ENCODE measurements at regions not wholly inside any gene's neighbourhood (a gene's known extent, or its start where the extent isn't known, plus 50 kb on each side); places are given as distances from the start of the nearest gene placed in this dataset.

DNA sequence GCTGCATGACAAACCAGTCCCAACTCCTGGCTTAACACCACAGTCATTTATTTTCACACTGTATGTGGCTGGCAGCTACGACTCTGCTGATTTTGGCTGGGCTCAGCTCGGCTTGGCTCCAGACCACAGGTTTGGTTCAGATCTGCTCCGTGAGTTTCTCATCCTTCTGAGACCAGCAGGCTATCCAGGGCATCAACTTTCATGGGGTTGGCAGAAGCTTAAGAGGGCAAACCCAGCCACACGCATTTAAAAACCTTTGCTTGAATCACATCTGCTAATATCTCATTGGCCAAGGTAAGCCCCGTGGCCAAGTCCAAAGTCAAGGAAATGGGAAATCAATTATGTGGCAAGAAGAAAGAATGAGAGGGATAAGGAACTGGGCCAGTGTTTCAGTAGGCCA lies 574.2 kb downstream of the MATN1 start:
- TF ChIP-seq, protein P1, sequence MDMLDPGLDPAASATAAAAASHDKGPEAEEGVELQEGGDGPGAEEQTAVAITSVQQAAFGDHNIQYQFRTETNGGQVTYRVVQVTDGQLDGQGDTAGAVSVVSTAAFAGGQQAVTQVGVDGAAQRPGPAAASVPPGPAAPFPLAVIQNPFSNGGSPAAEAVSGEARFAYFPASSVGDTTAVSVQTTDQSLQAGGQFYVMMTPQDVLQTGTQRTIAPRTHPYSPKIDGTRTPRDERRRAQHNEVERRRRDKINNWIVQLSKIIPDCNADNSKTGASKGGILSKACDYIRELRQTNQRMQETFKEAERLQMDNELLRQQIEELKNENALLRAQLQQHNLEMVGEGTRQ (IDR thresholded peaks at IDR 0.05; ENCODE audit: borderline replicate concordance, low read depth, low read length) = no peak
- TF ChIP-seq, protein P2, sequence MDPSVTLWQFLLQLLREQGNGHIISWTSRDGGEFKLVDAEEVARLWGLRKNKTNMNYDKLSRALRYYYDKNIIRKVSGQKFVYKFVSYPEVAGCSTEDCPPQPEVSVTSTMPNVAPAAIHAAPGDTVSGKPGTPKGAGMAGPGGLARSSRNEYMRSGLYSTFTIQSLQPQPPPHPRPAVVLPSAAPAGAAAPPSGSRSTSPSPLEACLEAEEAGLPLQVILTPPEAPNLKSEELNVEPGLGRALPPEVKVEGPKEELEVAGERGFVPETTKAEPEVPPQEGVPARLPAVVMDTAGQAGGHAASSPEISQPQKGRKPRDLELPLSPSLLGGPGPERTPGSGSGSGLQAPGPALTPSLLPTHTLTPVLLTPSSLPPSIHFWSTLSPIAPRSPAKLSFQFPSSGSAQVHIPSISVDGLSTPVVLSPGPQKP (IDR thresholded peaks at IDR 0.05; ENCODE audit: low read depth, low read length) = no peak
- TF ChIP-seq, protein P3, sequence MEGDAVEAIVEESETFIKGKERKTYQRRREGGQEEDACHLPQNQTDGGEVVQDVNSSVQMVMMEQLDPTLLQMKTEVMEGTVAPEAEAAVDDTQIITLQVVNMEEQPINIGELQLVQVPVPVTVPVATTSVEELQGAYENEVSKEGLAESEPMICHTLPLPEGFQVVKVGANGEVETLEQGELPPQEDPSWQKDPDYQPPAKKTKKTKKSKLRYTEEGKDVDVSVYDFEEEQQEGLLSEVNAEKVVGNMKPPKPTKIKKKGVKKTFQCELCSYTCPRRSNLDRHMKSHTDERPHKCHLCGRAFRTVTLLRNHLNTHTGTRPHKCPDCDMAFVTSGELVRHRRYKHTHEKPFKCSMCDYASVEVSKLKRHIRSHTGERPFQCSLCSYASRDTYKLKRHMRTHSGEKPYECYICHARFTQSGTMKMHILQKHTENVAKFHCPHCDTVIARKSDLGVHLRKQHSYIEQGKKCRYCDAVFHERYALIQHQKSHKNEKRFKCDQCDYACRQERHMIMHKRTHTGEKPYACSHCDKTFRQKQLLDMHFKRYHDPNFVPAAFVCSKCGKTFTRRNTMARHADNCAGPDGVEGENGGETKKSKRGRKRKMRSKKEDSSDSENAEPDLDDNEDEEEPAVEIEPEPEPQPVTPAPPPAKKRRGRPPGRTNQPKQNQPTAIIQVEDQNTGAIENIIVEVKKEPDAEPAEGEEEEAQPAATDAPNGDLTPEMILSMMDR (IDR thresholded peaks at IDR 0.05 in 2 of 3, conservative IDR thresholded peaks at IDR 0.05 in 1 of 3; ENCODE audit: control insufficient read depth in 2 of 3, extremely low read depth in 1 of 3, insufficient read depth in 1 of 3, low read depth in 3 of 3, low read length in 3 of 3) = no peak
- TF ChIP-seq, protein P4, sequence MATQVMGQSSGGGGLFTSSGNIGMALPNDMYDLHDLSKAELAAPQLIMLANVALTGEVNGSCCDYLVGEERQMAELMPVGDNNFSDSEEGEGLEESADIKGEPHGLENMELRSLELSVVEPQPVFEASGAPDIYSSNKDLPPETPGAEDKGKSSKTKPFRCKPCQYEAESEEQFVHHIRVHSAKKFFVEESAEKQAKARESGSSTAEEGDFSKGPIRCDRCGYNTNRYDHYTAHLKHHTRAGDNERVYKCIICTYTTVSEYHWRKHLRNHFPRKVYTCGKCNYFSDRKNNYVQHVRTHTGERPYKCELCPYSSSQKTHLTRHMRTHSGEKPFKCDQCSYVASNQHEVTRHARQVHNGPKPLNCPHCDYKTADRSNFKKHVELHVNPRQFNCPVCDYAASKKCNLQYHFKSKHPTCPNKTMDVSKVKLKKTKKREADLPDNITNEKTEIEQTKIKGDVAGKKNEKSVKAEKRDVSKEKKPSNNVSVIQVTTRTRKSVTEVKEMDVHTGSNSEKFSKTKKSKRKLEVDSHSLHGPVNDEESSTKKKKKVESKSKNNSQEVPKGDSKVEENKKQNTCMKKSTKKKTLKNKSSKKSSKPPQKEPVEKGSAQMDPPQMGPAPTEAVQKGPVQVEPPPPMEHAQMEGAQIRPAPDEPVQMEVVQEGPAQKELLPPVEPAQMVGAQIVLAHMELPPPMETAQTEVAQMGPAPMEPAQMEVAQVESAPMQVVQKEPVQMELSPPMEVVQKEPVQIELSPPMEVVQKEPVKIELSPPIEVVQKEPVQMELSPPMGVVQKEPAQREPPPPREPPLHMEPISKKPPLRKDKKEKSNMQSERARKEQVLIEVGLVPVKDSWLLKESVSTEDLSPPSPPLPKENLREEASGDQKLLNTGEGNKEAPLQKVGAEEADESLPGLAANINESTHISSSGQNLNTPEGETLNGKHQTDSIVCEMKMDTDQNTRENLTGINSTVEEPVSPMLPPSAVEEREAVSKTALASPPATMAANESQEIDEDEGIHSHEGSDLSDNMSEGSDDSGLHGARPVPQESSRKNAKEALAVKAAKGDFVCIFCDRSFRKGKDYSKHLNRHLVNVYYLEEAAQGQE (IDR thresholded peaks at IDR 0.05; ENCODE audit: low read depth, low read length) = no peak
